ENCODE measurements at regions not wholly inside any gene's neighbourhood (a gene's known extent, or its start where the extent isn't known, plus 50 kb on each side); places are given as distances from the start of the nearest gene placed in this dataset.

- Histone ChIP-seq H3K27me3 (replicated peaks in 1 of 4; ENCODE audit: control extremely low read depth in 1 of 4, control insufficient read depth in 3 of 4, insufficient read depth in 4 of 4, low read length in 3 of 4) (no peaks in the 10 kb centered on the region), H3K4me3 (ENCODE audit: control extremely low read depth in 1 of 5, extremely low read depth in 1 of 5, insufficient read depth in 1 of 5, low read depth in 2 of 5, low read length in 4 of 5) (no peak overlapping the region), H3K4me1 (ENCODE audit: control insufficient read depth in 2 of 2, insufficient read depth in 2 of 2, low read length in 2 of 2) (no peaks in the 10 kb centered on the region), H2AFZ (ENCODE audit: insufficient read depth, low read depth, low read length, poor library complexity, severe bottlenecking) (no peak overlapping the region), H3K9ac (ENCODE audit: low read length) (no peak overlapping the region), H3K9me3 (ENCODE audit: control extremely low read depth in 1 of 3, control insufficient read depth in 2 of 3, insufficient read depth in 1 of 3, low read length in 2 of 3) (no peaks in the 10 kb centered on the region), H4K20me1 (ENCODE audit: control insufficient read depth, insufficient read depth, low read length, poor library complexity, severe bottlenecking) (no peaks in the 10 kb centered on the region), H3K36me3 (replicated peaks in 1 of 2; ENCODE audit: control extremely low read depth in 1 of 2, control insufficient read depth in 1 of 2, extremely low read depth in 1 of 2, insufficient read depth in 2 of 2, low read length in 1 of 2) (no peaks in the 10 kb centered on the region), H3K79me2 (ENCODE audit: control insufficient read depth, insufficient read depth, low read length) (no peaks in the 10 kb centered on the region), H3K27ac (ENCODE audit: low read length in 2 of 2) (no peak overlapping the region), H3K4me2 (replicated peaks; ENCODE audit: low read depth, low read length, poor library complexity, severe bottlenecking) (no peak overlapping the region)
- intact Hi-C loops (cut with micrococcal nuclease), result no loop called here
- ATAC-seq (ENCODE audit: low read depth), result no peak
- ChIA-PET POLR2A (no interaction called here), CTCF (no interaction called here)
- H3K27me3 Mint-ChIP-seq, result no peaks in the 10 kb centered on the region
- WGBS (ENCODE audit: insufficient coverage), result 100% methylated on average over 1 of the region's 2 CpGs
- H3K27ac Mint-ChIP-seq, result no peak overlapping the region
- H3K4me3 Mint-ChIP-seq, result no peak overlapping the region
- H3K4me1 Mint-ChIP-seq, result no peaks in the 10 kb centered on the region
- TF ChIP-seq CTCF (IDR thresholded peaks at IDR 0.05) (no peak), EZH2 (IDR thresholded peaks at IDR 0.05; ENCODE audit: borderline replicate concordance, insufficient read depth, low read depth, low read length, poor library complexity, severe bottlenecking) (no peak)
- H3K9me3 Mint-ChIP-seq (ENCODE audit: insufficient read depth), result no peaks in the 10 kb centered on the region
- DNase-seq, result no peak
Observed at GRCh38 chr12:73902260-73902659, 635.4 kb upstream of the ATXN7L3B start.

- H2AFZ ChIP-seq (ENCODE audit: insufficient read depth, low read depth, low read length, poor library complexity, severe bottlenecking), result no peak overlapping the region
- H3K4me3 Mint-ChIP-seq, result no peak overlapping the region
- no CpG with 5 or more reads among the region's 4 CpGs for WGBS (ENCODE audit: insufficient coverage)
- no peak overlapping the region for H3K27ac ChIP-seq (ENCODE audit: low read length in 2 of 2)
- ChIA-PET POLR2A (no interaction called here), CTCF (no interaction called here)
- no peaks in the 10 kb centered on the region for H3K9me3 ChIP-seq (ENCODE audit: control extremely low read depth in 1 of 3, control insufficient read depth in 2 of 3, insufficient read depth in 1 of 3, low read length in 2 of 3)
- H3K4me3 ChIP-seq (ENCODE audit: control extremely low read depth in 1 of 5, extremely low read depth in 1 of 5, insufficient read depth in 1 of 5, low read depth in 2 of 5, low read length in 4 of 5), result no peak overlapping the region
- H3K36me3 ChIP-seq (replicated peaks in 1 of 2; ENCODE audit: control extremely low read depth in 1 of 2, control insufficient read depth in 1 of 2, extremely low read depth in 1 of 2, insufficient read depth in 2 of 2, low read length in 1 of 2), result no peaks in the 10 kb centered on the region
- no peaks in the 10 kb centered on the region for H3K79me2 ChIP-seq (ENCODE audit: control insufficient read depth, insufficient read depth, low read length)
- H4K20me1 ChIP-seq (ENCODE audit: control insufficient read depth, insufficient read depth, low read length, poor library complexity, severe bottlenecking), result no peaks in the 10 kb centered on the region
- intact Hi-C loops (cut with micrococcal nuclease), result no loop called here
- H3K27ac Mint-ChIP-seq, result no peak overlapping the region
- no peaks in the 10 kb centered on the region for H3K27me3 ChIP-seq (replicated peaks in 1 of 4; ENCODE audit: control extremely low read depth in 1 of 4, control insufficient read depth in 3 of 4, insufficient read depth in 4 of 4, low read length in 3 of 4)
- TF ChIP-seq EZH2 (IDR thresholded peaks at IDR 0.05; ENCODE audit: borderline replicate concordance, insufficient read depth, low read depth, low read length, poor library complexity, severe bottlenecking), result no peak
- no peak for TF ChIP-seq CTCF (IDR thresholded peaks at IDR 0.05)
- no peak overlapping the region for H3K4me2 ChIP-seq (replicated peaks; ENCODE audit: low read depth, low read length, poor library complexity, severe bottlenecking)
- H3K4me1 ChIP-seq (ENCODE audit: control insufficient read depth in 2 of 2, insufficient read depth in 2 of 2, low read length in 2 of 2), result no peaks in the 10 kb centered on the region
- no peak overlapping the region for H3K9ac ChIP-seq (ENCODE audit: low read length)
- ATAC-seq (ENCODE audit: low read depth) (no peak), DNase-seq (no peak)
- no peaks in the 10 kb centered on the region for H3K9me3 Mint-ChIP-seq (ENCODE audit: insufficient read depth)
- H3K27me3 Mint-ChIP-seq, result no peaks in the 10 kb centered on the region
- no peaks in the 10 kb centered on the region for H3K4me1 Mint-ChIP-seq
Observed at GRCh38 chr12:73906757-73907156, 630.9 kb upstream of the ATXN7L3B start.

Measured in B cell (primary cell).